ENCODE measurements at regions not wholly inside any gene's neighbourhood (a gene's known extent, or its start where the extent isn't known, plus 50 kb on each side); places are given as distances from the start of the nearest gene placed in this dataset.

- TF ChIP-seq EP300 (IDR thresholded peaks at IDR 0.05): no peak
- no peak for TF ChIP-seq CTCF (IDR thresholded peaks at IDR 0.05)
- no peak for TF ChIP-seq POLR2A (IDR thresholded peaks at IDR 0.05)
- Histone ChIP-seq H3K36me3 (no peaks in the 10 kb centered on the region), H3K27ac (no peak overlapping the region), H3K4me1 (ENCODE audit: insufficient read depth) (no peaks in the 10 kb centered on the region), H3K4me3 (no peak overlapping the region), H3K9me3 (no peaks in the 10 kb centered on the region), H3K27me3 (no peaks in the 10 kb centered on the region)
- WGBS, 3 donors: 7 to 34% (median 10%) methylated on average over 2 of the region's 2 CpGs
- no peak for DNase-seq
- intact Hi-C loops (cut with DNase I): no loop called here
Observed at GRCh38 chr12:88401155-88401554, 179.1 kb downstream of the KITLG start.

- no peak for DNase-seq
- no peaks in the 10 kb centered on the region for H3K36me3 ChIP-seq
- no peaks in the 10 kb centered on the region for H3K27me3 ChIP-seq
- no peaks in the 10 kb centered on the region for H3K9me3 ChIP-seq
- intact Hi-C loops (cut with DNase I): no loop called here
- H3K27ac ChIP-seq: no peak overlapping the region
- no peak overlapping the region for H3K4me3 ChIP-seq
- TF ChIP-seq CTCF (IDR thresholded peaks at IDR 0.05) (no peak), EP300 (IDR thresholded peaks at IDR 0.05) (no peak), POLR2A (IDR thresholded peaks at IDR 0.05) (no peak)
- WGBS, 3 donors: 63 to 69% (median 67%) methylated on average over 5 of the region's 5 CpGs
- H3K4me1 ChIP-seq (ENCODE audit: insufficient read depth): no peaks in the 10 kb centered on the region
Observed at GRCh38 chr12:88406905-88407304, 173.4 kb downstream of the KITLG start.

- Histone ChIP-seq H3K9me3 (no peaks in the 10 kb centered on the region), H3K4me1 (ENCODE audit: insufficient read depth) (no peaks in the 10 kb centered on the region), H3K36me3 (no peaks in the 10 kb centered on the region), H3K27me3 (no peaks in the 10 kb centered on the region), H3K27ac (no peak overlapping the region), H3K4me3 (no peak overlapping the region)
- DNase-seq: no peak
- no peak for TF ChIP-seq EP300 (IDR thresholded peaks at IDR 0.05)
- intact Hi-C loops (cut with DNase I): no loop called here
Observed at GRCh38 chr12:88408823-88409222, 171.4 kb downstream of the KITLG start.

GRCh38 chr12:88409257-88409656 is 171.0 kb downstream of the KITLG start:
- H3K27ac ChIP-seq: no peak overlapping the region
- no peaks in the 10 kb centered on the region for H3K27me3 ChIP-seq
- no peak for TF ChIP-seq POLR2A (IDR thresholded peaks at IDR 0.05)
- DNase-seq: no peak
- no peaks in the 10 kb centered on the region for H3K4me1 ChIP-seq (ENCODE audit: insufficient read depth)
- intact Hi-C loops (cut with DNase I): no loop called here
- 84 to 90% (median 85%) methylated on average over 3 of the region's 3 CpGs for WGBS, 3 donors
- H3K4me3 ChIP-seq: no peak overlapping the region
- no peaks in the 10 kb centered on the region for H3K36me3 ChIP-seq
- no peaks in the 10 kb centered on the region for H3K9me3 ChIP-seq

GRCh38 chr12:88411689-88412088 is 168.6 kb downstream of the KITLG start:
- Histone ChIP-seq H3K27ac (no peak overlapping the region), H3K36me3 (no peaks in the 10 kb centered on the region), H3K4me3 (no peak overlapping the region), H3K27me3 (no peaks in the 10 kb centered on the region), H3K4me1 (ENCODE audit: insufficient read depth) (no peaks in the 10 kb centered on the region), H3K9me3 (no peaks in the 10 kb centered on the region)
- no peak for DNase-seq
- WGBS, 3 donors: 74 to 79% (median 79%) methylated on average over 2 of the region's 2 CpGs
- intact Hi-C loops (cut with DNase I): no loop called here
- TF ChIP-seq EP300 (IDR thresholded peaks at IDR 0.05) (no peak), POLR2A (IDR thresholded peaks at IDR 0.05) (no peak), CTCF (IDR thresholded peaks at IDR 0.05) (no peak)

GRCh38 chr12:88413646-88414045 is 166.6 kb downstream of the KITLG start:
- no peaks in the 10 kb centered on the region for H3K9me3 ChIP-seq
- no peak overlapping the region for H3K4me3 ChIP-seq
- TF ChIP-seq CTCF (IDR thresholded peaks at IDR 0.05): no peak
- no peak for TF ChIP-seq POLR2A (IDR thresholded peaks at IDR 0.05)
- TF ChIP-seq EP300 (IDR thresholded peaks at IDR 0.05): no peak
- 19 to 47% (median 37%) methylated on average over 2 of the region's 2 CpGs for WGBS, 3 donors
- H3K36me3 ChIP-seq: no peaks in the 10 kb centered on the region
- no peak for DNase-seq
- no peak overlapping the region for H3K27ac ChIP-seq
- H3K4me1 ChIP-seq (ENCODE audit: insufficient read depth): no peaks in the 10 kb centered on the region
- intact Hi-C loops (cut with DNase I): no loop called here
- no peaks in the 10 kb centered on the region for H3K27me3 ChIP-seq
